ENCODE measurements at regions not wholly inside any gene's neighbourhood (a gene's known extent, or its start where the extent isn't known, plus 50 kb on each side); places are given as distances from the start of the nearest gene placed in this dataset.
"Not testable (repeated sequence)": the region's sequence is repeated elsewhere in the genome, so short reads cannot be mapped to it uniquely, and the experiment has no call there.

- TF ChIP-seq, protein P1, sequence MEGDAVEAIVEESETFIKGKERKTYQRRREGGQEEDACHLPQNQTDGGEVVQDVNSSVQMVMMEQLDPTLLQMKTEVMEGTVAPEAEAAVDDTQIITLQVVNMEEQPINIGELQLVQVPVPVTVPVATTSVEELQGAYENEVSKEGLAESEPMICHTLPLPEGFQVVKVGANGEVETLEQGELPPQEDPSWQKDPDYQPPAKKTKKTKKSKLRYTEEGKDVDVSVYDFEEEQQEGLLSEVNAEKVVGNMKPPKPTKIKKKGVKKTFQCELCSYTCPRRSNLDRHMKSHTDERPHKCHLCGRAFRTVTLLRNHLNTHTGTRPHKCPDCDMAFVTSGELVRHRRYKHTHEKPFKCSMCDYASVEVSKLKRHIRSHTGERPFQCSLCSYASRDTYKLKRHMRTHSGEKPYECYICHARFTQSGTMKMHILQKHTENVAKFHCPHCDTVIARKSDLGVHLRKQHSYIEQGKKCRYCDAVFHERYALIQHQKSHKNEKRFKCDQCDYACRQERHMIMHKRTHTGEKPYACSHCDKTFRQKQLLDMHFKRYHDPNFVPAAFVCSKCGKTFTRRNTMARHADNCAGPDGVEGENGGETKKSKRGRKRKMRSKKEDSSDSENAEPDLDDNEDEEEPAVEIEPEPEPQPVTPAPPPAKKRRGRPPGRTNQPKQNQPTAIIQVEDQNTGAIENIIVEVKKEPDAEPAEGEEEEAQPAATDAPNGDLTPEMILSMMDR (IDR thresholded peaks at IDR 0.05), result not testable (repeated sequence)
- not testable (repeated sequence) for TF ChIP-seq POLR2A, EP300, POLR2AphosphoS5 (IDR thresholded peaks at IDR 0.05)
Observed at GRCh38 chr6:19725436-19725835, 111.7 kb upstream of the ID4 start.

All from upper lobe of left lung (tissue), 4 donors.